Pancreas (tissue), 10 donors: ENCODE measurements at regions not wholly inside any gene's neighbourhood (a gene's known extent, or its start where the extent isn't known, plus 50 kb on each side); places are given as distances from the start of the nearest gene placed in this dataset.

Source experiments
- ATAC-seq, 4 donors: fragments of 200-7000 bp; cut with Tn5 transposase; one replicate each; pipeline versions ENCODE4 v1.8.0 to v1.9.1; 2020; ENCODE audit warnings: mild to moderate bottlenecking in 4 of 4, moderate library complexity in 4 of 4
- DNase-seq, 6 donors: peaks; one replicate each; pipeline ENCODE4 v3.0.0-alpha.2; 2020
- FAIRE-seq: peaks from 2 replicates; lab custom pipeline; 2012; peaks lifted over from hg19 to GRCh38; lab: Jason Lieb, UNC
- H3K27ac ChIP-seq, 4 donors: fragments of 200-600 bp; sonication (generic); 1 replicate in 3 of 4; 2 replicates in 1 of 4; pipeline versions ENCODE4 v1.5.0 to v1.8.0; 2020
- H3K27me3 ChIP-seq, 4 donors: fragments of 200-600 bp; one replicate each; pipeline ENCODE4 v1.8.0; 2021
- H3K36me3 ChIP-seq, 3 donors: fragments of 200-600 bp; sonication (generic) in 1 of 3; one replicate each; pipeline versions ENCODE4 v1.5.0 to v1.8.0; 2020 to 2021
- H3K4me1 ChIP-seq, 3 donors: fragments of 200-600 bp; one replicate each; pipeline ENCODE4 v1.8.0; 2021
- H3K4me3 ChIP-seq, 4 donors: fragments of 200-600 bp; sonication (generic) in 2 of 4; one replicate each; pipeline versions ENCODE4 v1.5.0 to v1.8.0; 2020 to 2021
- H3K9me3 ChIP-seq, 4 donors: fragments of 200-600 bp; one replicate each; pipeline ENCODE4 v1.8.0; 2021
- CTCF ChIP-seq, 4 donors: fragments of 200-600 bp; sonication (generic) in 3 of 4; IDR thresholded peaks; one replicate each; pipeline versions ENCODE4 v1.5.0 to v1.8.0; 2021; ENCODE audit warnings: antibody characterized with exemption in 4 of 4
- WGBS, 2 donors: extraction: QIAGEN DNeasy Blood & Tissue Kit; methylation state at CpG; one replicate each; pipeline ENCODE4 v1.1.7; 2013; 5-methylcytosine and 5-hydroxymethylcytosine counted together
- intact Hi-C, 3 donors: fragments of 100-400 bp; cut with DNase I; formaldehyde crosslinking; loops; one replicate each; pipeline versions ENCODE4 v1.11.1 to v1.14.2; 2022
- donor health status: healthy with polysubstance abuse.
- donor health status: DM: no; HTN: no; CAD: no; lungs with moderate emphysema.
- donor health status: DM: no; HTN: no; CAD: no.
- donor health status: control.
- donor health status: control.
- donor health status: Bipolar disorder and iron deficiency.
- donor health status: DM: yes; HTN: yes; CAD: no.
- donor health status: DM: no; HTN: no; CAD: no.
- donor health status: DM: no; HTN: no; CAD: no.
- donor health status: DM: yes; HTN: yes; CAD: no.

- H3K4me3 ChIP-seq, result no peak overlapping the region
- FAIRE-seq, result no peak
- H3K27ac ChIP-seq, result no peak overlapping the region
- H3K4me1 ChIP-seq, result no peaks in the 10 kb centered on the region
- H3K9me3 ChIP-seq, result no peaks in the 10 kb centered on the region
- no peaks in the 10 kb centered on the region for H3K27me3 ChIP-seq
- DNase-seq, result no peak
- no peak for ATAC-seq
- intact Hi-C loops, result no loop called here
- no peak for TF ChIP-seq CTCF (IDR thresholded peaks at IDR 0.05)
- no peaks in the 10 kb centered on the region for H3K36me3 ChIP-seq
- 80 to 90% methylated on average over 7 of the region's 7 CpGs for WGBS, 2 donors
Measured at GRCh38 chr2:16072638-16073290, 132.4 kb downstream of the MYCN start.

GRCh38 chr2:16071865-16072637, 131.7 kb downstream of the MYCN start:
- no peak for TF ChIP-seq CTCF (IDR thresholded peaks at IDR 0.05)
- H3K27me3 ChIP-seq, result no peaks in the 10 kb centered on the region
- no peaks in the 10 kb centered on the region for H3K36me3 ChIP-seq
- intact Hi-C loops, result no loop called here
- H3K27ac ChIP-seq, result no peak overlapping the region
- FAIRE-seq (no peak), ATAC-seq (no peak), DNase-seq (no peak)
- no peaks in the 10 kb centered on the region for H3K4me1 ChIP-seq
- WGBS, 2 donors, result 88 to 90% methylated on average over 13 of the region's 13 CpGs
- no peaks in the 10 kb centered on the region for H3K9me3 ChIP-seq
- H3K4me3 ChIP-seq, result no peak overlapping the region

GRCh38 chr2:16071039-16071864, 130.9 kb downstream of the MYCN start:
- TF ChIP-seq CTCF (IDR thresholded peaks at IDR 0.05), result no peak

GRCh38 chr2:16070648-16070971, 130.3 kb downstream of the MYCN start:
- H3K4me1 ChIP-seq, result no peaks in the 10 kb centered on the region

More at GRCh38 chr2:16071039-16071864, 130.9 kb downstream of the MYCN start:
- H3K4me3 ChIP-seq, result no peak overlapping the region
- no peak overlapping the region for H3K27ac ChIP-seq
- FAIRE-seq (no peak), DNase-seq (no peak), ATAC-seq (no peak)
- WGBS, 2 donors, result 93 to 98% methylated on average over 14 of the region's 14 CpGs
- H3K27me3 ChIP-seq, result no peaks in the 10 kb centered on the region
- H3K4me1 ChIP-seq, result no peaks in the 10 kb centered on the region
- intact Hi-C loops, result no loop called here
- H3K9me3 ChIP-seq, result no peaks in the 10 kb centered on the region
- H3K36me3 ChIP-seq, result no peaks in the 10 kb centered on the region

More at GRCh38 chr2:16070648-16070971, 130.3 kb downstream of the MYCN start:
- intact Hi-C loops, result no loop called here
- H3K36me3 ChIP-seq, result no peaks in the 10 kb centered on the region
- H3K4me3 ChIP-seq, result no peak overlapping the region
- 79 to 83% methylated on average over 6 of the region's 6 CpGs for WGBS, 2 donors
- peak overlapping the region in 2 of 4 donors; percentile 9 to 46 for H3K27ac ChIP-seq
- no peaks in the 10 kb centered on the region for H3K9me3 ChIP-seq
- TF ChIP-seq CTCF (IDR thresholded peaks at IDR 0.05), result no peak
- H3K27me3 ChIP-seq, result no peaks in the 10 kb centered on the region
- DNase-seq (no peak), ATAC-seq (no peak), FAIRE-seq (no peak)
